ENCODE measurements at regions not wholly inside any gene's neighbourhood (a gene's known extent, or its start where the extent isn't known, plus 50 kb on each side); places are given as distances from the start of the nearest gene placed in this dataset.

DNA sequence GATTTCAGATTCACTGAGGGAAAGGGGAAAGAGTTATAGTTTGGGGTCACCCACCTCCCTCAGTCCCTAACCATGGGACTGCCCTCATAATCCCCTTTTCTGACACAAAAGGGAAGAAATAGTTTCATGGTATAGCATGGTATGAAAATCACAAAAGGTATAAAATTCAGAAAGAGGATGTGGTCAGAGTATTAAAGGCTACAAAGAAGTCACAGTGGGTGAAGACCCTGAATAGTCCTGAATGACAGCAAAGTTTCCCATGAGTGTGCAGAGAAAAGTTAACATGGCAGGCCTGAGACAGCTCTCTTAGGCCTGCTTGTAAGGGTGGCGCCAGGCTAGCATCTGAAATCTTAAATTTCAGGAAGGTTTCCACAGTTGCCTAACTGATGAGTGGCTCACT is 290.6 kb upstream of the ZNF608 start:
- TF ChIP-seq RARB (CRISPR knock-in tag; IDR thresholded peaks at IDR 0.05) (no peak), TP53 (CRISPR knock-in tag; IDR thresholded peaks at IDR 0.05) (no peak), HDAC2 (IDR thresholded peaks at IDR 0.05) (no peak), PHF8 (IDR thresholded peaks at IDR 0.05; ENCODE audit: borderline replicate concordance, low read depth) (no peak), POLR2A (IDR thresholded peaks at IDR 0.05; ENCODE audit: low read length) (no peak), ZSCAN20 (CRISPR knock-in tag; IDR thresholded peaks at IDR 0.05) (no peak), SREBF2 (IDR thresholded peaks at IDR 0.05) (no peak), MAFK (IDR thresholded peaks at IDR 0.05; ENCODE audit: partially characterized antibody) (no peak), MYC (IDR thresholded peaks at IDR 0.05; ENCODE audit: borderline replicate concordance, low read length) (no peak), CHD2 (IDR thresholded peaks at IDR 0.05; ENCODE audit: low read length, partially characterized antibody) (no peak), ZNF302 (CRISPR knock-in tag; IDR thresholded peaks at IDR 0.05) (no peak), RNF2 (IDR thresholded peaks at IDR 0.05; ENCODE audit: borderline replicate concordance, low read depth) (no peak)
- TF ChIP-seq, protein P1, sequence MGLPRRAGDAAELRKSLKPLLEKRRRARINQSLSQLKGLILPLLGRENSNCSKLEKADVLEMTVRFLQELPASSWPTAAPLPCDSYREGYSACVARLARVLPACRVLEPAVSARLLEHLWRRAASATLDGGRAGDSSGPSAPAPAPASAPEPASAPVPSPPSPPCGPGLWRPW (IDR thresholded peaks at IDR 0.05): no peak
- DNase-seq (ENCODE audit: low read depth in 1 of 2, low spot score in 1 of 2): no peak
- WGBS (ENCODE audit: missing lambda C conversion rate): 77% methylated on average over 1 of the region's 1 CpG
- Histone ChIP-seq H3K4me2 (no peak overlapping the region), H3K4me3 (no peak overlapping the region), H3K4me1 (peaks cover 7% of the 10 kb centered on the region; the same call in 2 of the 3 replicates), H3K27ac (no peak overlapping the region), H3K9me3 (no peaks in the 10 kb centered on the region)
- POLR2A ChIA-PET: no interaction called here
- CTCF ChIA-PET: no interaction called here
- ATAC-seq: no peak
- FAIRE-seq: no peak

DNA sequence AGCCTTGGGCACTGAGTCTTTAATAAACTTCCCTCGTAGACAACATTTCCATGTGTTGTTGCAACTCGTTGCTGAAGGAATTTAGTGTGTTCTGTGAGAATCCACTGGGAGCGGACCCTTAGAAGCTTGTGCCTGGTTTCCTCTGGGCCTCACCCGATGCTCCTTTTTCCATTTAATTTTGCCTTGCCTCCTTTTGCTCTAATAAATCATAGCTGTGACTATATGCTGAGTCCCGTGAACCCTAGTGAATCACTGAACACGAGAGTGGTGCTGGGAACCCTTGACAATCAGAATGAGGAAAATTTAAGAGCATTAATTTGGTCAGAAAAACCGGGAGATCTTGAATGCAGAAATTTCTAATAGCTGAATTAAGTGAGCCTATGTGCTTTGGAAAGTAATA is 291.1 kb upstream of the ZNF608 start:
- no peak for FAIRE-seq
- Histone ChIP-seq H3K4me2 (no peak overlapping the region), H3K27ac (no peak overlapping the region), H3K4me3 (no peak overlapping the region), H3K9me3 (no peaks in the 10 kb centered on the region), H3K4me1 (peaks cover 12% of the 10 kb centered on the region)
- WGBS (ENCODE audit: missing lambda C conversion rate): 79% methylated on average over 7 of the region's 7 CpGs
- ChIA-PET POLR2A (no interaction called here), CTCF (no interaction called here)
- TF ChIP-seq HOXB13 (CRISPR knock-in tag; IDR thresholded peaks at IDR 0.05; ENCODE audit: low read depth): no peak
- no peak for TF ChIP-seq ZFP36 (IDR thresholded peaks at IDR 0.05; ENCODE audit: borderline replicate concordance, partially characterized antibody)
- TF ChIP-seq, protein P2, sequence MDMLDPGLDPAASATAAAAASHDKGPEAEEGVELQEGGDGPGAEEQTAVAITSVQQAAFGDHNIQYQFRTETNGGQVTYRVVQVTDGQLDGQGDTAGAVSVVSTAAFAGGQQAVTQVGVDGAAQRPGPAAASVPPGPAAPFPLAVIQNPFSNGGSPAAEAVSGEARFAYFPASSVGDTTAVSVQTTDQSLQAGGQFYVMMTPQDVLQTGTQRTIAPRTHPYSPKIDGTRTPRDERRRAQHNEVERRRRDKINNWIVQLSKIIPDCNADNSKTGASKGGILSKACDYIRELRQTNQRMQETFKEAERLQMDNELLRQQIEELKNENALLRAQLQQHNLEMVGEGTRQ (IDR thresholded peaks at IDR 0.05): no peak
- TF ChIP-seq ESRRA (IDR thresholded peaks at IDR 0.05; ENCODE audit: borderline replicate concordance, low read length): no peak
- TF ChIP-seq, protein P3, sequence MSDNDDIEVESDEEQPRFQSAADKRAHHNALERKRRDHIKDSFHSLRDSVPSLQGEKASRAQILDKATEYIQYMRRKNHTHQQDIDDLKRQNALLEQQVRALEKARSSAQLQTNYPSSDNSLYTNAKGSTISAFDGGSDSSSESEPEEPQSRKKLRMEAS (IDR thresholded peaks at IDR 0.05): no peak
- TF ChIP-seq GATA3 (IDR thresholded peaks at IDR 0.05; ENCODE audit: borderline replicate concordance): no peak
- TF ChIP-seq, protein P4, sequence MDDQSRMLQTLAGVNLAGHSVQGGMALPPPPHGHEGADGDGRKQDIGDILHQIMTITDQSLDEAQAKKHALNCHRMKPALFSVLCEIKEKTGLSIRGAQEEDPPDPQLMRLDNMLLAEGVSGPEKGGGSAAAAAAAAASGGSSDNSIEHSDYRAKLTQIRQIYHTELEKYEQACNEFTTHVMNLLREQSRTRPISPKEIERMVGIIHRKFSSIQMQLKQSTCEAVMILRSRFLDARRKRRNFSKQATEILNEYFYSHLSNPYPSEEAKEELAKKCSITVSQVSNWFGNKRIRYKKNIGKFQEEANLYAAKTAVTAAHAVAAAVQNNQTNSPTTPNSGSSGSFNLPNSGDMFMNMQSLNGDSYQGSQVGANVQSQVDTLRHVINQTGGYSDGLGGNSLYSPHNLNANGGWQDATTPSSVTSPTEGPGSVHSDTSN (IDR thresholded peaks at IDR 0.05): no peak
- no peak for TF ChIP-seq MAFK (IDR thresholded peaks at IDR 0.05; ENCODE audit: partially characterized antibody)
- no peak for TF ChIP-seq SMC3 (IDR thresholded peaks at IDR 0.05)
- no peak for TF ChIP-seq POLR2A (IDR thresholded peaks at IDR 0.05; ENCODE audit: low read length)
- TF ChIP-seq SREBF2 (IDR thresholded peaks at IDR 0.05): no peak
- TF ChIP-seq HEYL (CRISPR knock-in tag; IDR thresholded peaks at IDR 0.05): no peak
- no peak for TF ChIP-seq ZNF302 (CRISPR knock-in tag; IDR thresholded peaks at IDR 0.05)
- TF ChIP-seq TFCP2L1 (CRISPR knock-in tag; IDR thresholded peaks at IDR 0.05): no peak
- TF ChIP-seq JUN (IDR thresholded peaks at IDR 0.05): no peak
- no peak for TF ChIP-seq KDM5A (IDR thresholded peaks at IDR 0.05)
- TF ChIP-seq, protein P1 (IDR thresholded peaks at IDR 0.05): no peak
- TF ChIP-seq, protein P5, sequence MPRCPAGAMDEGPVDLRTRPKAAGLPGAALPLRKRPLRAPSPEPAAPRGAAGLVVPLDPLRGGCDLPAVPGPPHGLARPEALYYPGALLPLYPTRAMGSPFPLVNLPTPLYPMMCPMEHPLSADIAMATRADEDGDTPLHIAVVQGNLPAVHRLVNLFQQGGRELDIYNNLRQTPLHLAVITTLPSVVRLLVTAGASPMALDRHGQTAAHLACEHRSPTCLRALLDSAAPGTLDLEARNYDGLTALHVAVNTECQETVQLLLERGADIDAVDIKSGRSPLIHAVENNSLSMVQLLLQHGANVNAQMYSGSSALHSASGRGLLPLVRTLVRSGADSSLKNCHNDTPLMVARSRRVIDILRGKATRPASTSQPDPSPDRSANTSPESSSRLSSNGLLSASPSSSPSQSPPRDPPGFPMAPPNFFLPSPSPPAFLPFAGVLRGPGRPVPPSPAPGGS (IDR thresholded peaks at IDR 0.05): no peak
- no peak for ATAC-seq
- DNase-seq (ENCODE audit: low read depth in 1 of 2, low spot score in 1 of 2): no peak
